Effector memory CD8-positive, alpha-beta T cell (primary cell): ENCODE measurements at regions not wholly inside any gene's neighbourhood (a gene's known extent, or its start where the extent isn't known, plus 50 kb on each side); places are given as distances from the start of the nearest gene placed in this dataset.

Source experiments
- ATAC-seq: fragments of 150-1000 bp; cut with Tn5 transposase; replicated peaks from 2 replicates; pipeline ENCODE4 v1.10.0; 2021; ENCODE audit warnings: mild to moderate bottlenecking, moderate library complexity
- DNase-seq, 3 experiments: peaks; one replicate each; pipeline ENCODE4 v3.0.0; 2021
- H3K27ac Mint-ChIP-seq, 2 donors: one replicate each; pipeline ENCODE4 v1.8.0; 2022; ENCODE audit warnings: mild to moderate bottlenecking in 2 of 2, mixed read lengths in 2 of 2, moderate library complexity in 2 of 2
- H3K27me3 Mint-ChIP-seq, 2 donors: one replicate each; pipeline ENCODE4 v1.8.0; 2022; ENCODE audit warnings: mixed read lengths in 2 of 2
- H3K36me3 Mint-ChIP-seq: one replicate; pipeline ENCODE4 v1.8.0; 2022; ENCODE audit warnings: mild to moderate bottlenecking, moderate library complexity, mixed read lengths; ENCODE audit not compliant: insufficient read depth
- H3K4me1 Mint-ChIP-seq, 2 donors: one replicate each; pipeline ENCODE4 v1.8.0; 2022; ENCODE audit warnings: low read depth in 2 of 2, mixed read lengths in 2 of 2
- H3K4me3 Mint-ChIP-seq, 2 donors: one replicate each; pipeline ENCODE4 v1.8.0; 2022; ENCODE audit warnings: mild to moderate bottlenecking in 2 of 2, mixed read lengths in 2 of 2, moderate library complexity in 2 of 2
- H3K9me3 Mint-ChIP-seq, 2 donors: one replicate each; pipeline ENCODE4 v1.8.0; 2022; ENCODE audit warnings: mixed read lengths in 2 of 2

GRCh38 chr3:117799387-117799735 is 1089.8 kb downstream of the TUSC7 start:
- no peaks in the 10 kb centered on the region for H3K36me3 Mint-ChIP-seq
- no peak overlapping the region for H3K27ac Mint-ChIP-seq
- ATAC-seq (no peak), DNase-seq (no peak)
- no peaks in the 10 kb centered on the region for H3K27me3 Mint-ChIP-seq
- no peaks in the 10 kb centered on the region for H3K4me1 Mint-ChIP-seq
- H3K4me3 Mint-ChIP-seq: no peak overlapping the region
- H3K9me3 Mint-ChIP-seq: peaks cover 6 to 9% of the 10 kb centered on the region in 2 donors

GRCh38 chr3:117801912-117802239 is 1092.3 kb downstream of the TUSC7 start:
- H3K27me3 Mint-ChIP-seq: no peaks in the 10 kb centered on the region
- H3K9me3 Mint-ChIP-seq: peaks cover 9% of the 10 kb centered on the region in 2 donors
- ATAC-seq: no peak
- no peaks in the 10 kb centered on the region for H3K36me3 Mint-ChIP-seq
- no peaks in the 10 kb centered on the region for H3K4me1 Mint-ChIP-seq
- no peak overlapping the region for H3K4me3 Mint-ChIP-seq
- H3K27ac Mint-ChIP-seq: no peak overlapping the region
- no peak for DNase-seq

DNA sequence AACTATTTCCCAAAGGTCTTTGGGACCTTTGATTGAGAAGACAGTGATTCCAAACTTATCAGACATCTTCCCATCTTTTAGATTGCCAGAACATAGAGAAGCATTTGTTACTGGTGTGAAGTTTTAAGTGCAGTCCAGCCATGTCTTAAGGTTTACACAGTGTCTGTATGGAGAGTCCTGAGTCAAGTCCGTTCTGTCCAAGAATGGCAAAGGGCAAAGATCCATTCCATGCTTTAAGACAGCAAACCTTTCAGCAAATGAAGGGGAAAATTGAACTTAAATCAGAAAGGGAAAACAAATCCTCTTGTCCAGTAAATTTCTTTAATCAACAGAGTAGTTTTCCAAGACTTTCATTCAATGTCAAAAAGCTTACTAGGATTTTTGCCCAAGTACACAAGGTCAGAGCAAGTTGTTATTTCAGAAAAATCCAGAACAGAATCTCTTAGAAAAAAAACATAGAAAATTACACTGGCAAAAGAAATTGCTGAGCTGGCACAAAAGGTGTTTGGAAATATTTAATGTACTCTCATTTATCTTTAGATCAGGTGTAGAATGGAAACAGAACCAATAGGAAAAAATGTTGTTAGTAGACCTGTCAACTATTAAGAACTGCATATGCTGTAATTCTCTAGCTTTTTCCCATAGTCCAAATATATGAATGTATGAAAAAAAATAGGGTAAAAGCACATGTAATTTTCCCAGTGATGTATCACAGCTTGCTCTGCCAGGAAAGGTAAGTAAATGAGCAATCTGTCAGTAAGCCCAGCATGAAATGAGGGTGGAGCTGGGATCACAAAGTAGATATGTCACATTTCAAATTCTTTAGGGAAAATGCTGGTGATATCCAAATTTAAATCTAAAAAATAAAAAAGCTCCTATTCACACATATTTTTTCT is 1099.9 kb downstream of the TUSC7 start:
- no peak for ATAC-seq
- Mint-ChIP-seq H3K36me3 (peaks cover 3% of the 10 kb centered on the region), H3K27ac (no peak overlapping the region), H3K4me1 (no peaks in the 10 kb centered on the region), H3K4me3 (no peak overlapping the region), H3K27me3 (no peaks in the 10 kb centered on the region), H3K9me3 (peaks cover 0 to 6% of the 10 kb centered on the region in 2 donors)
- no peak for DNase-seq

DNA sequence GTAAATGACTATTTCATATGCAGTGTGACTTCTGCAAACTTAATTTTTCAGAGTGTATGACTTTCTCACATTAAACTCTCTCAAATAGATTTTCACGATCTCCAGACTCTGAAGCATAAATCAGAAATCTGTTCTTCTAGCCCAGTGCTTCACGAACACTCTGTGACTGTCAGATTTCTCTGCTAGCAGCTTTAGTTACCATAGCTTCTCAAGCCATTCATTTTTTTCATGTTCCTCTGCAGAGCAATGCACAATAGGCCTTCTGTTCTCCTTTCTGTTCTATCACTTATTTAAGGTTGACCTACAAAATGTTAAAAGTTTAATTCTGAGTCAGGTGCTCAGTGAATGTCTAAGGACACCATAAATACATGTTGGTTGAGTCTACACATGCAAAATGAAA is 1102.2 kb downstream of the TUSC7 start:
- H3K9me3 Mint-ChIP-seq: peaks cover 0 to 5% of the 10 kb centered on the region in 2 donors
- no peak for DNase-seq
- no peak overlapping the region for H3K4me3 Mint-ChIP-seq
- ATAC-seq: no peak
- no peaks in the 10 kb centered on the region for H3K4me1 Mint-ChIP-seq
- no peaks in the 10 kb centered on the region for H3K27me3 Mint-ChIP-seq
- H3K27ac Mint-ChIP-seq: no peak overlapping the region
- peaks cover 3% of the 10 kb centered on the region for H3K36me3 Mint-ChIP-seq

GRCh38 chr3:117814975-117815374 is 1105.4 kb downstream of the TUSC7 start:
- H3K4me3 Mint-ChIP-seq: no peak overlapping the region
- DNase-seq (no peak), ATAC-seq (no peak)
- no peaks in the 10 kb centered on the region for H3K4me1 Mint-ChIP-seq
- peaks cover 0 to 5% of the 10 kb centered on the region in 2 donors for H3K9me3 Mint-ChIP-seq
- H3K36me3 Mint-ChIP-seq: no peaks in the 10 kb centered on the region
- H3K27ac Mint-ChIP-seq: no peak overlapping the region
- no peaks in the 10 kb centered on the region for H3K27me3 Mint-ChIP-seq

DNA sequence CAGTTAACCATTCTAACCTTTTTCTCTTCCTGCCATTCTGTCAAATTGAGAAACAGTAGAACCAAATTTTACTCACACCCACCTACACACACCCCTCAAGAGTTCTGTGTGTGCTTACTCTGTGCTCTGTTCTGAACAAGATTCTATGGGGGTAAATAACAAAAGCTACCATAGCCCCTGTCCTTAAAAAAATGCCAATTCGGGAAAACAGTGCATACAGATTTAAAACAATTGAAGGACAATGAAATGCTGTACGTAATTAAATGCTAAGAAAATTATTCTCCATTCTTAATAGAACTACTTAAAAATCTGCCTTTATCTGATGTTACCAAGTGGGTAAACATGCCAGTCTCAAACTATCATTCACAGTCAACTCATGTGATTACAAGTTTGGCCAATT is 1107.5 kb downstream of the TUSC7 start:
- ATAC-seq (no peak), DNase-seq (no peak)
- Mint-ChIP-seq H3K27me3 (no peaks in the 10 kb centered on the region), H3K9me3 (peaks cover 0 to 14% of the 10 kb centered on the region in 2 donors), H3K36me3 (no peaks in the 10 kb centered on the region), H3K27ac (no peak overlapping the region), H3K4me3 (no peak overlapping the region), H3K4me1 (no peaks in the 10 kb centered on the region)

GRCh38 chr3:117818592-117818991 is 1109.0 kb downstream of the TUSC7 start:
- Mint-ChIP-seq H3K4me3 (no peak overlapping the region), H3K27me3 (no peaks in the 10 kb centered on the region), H3K36me3 (no peaks in the 10 kb centered on the region), H3K4me1 (no peaks in the 10 kb centered on the region), H3K27ac (no peak overlapping the region), H3K9me3 (peaks cover 0 to 11% of the 10 kb centered on the region in 2 donors)
- DNase-seq (no peak), ATAC-seq (no peak)

DNA sequence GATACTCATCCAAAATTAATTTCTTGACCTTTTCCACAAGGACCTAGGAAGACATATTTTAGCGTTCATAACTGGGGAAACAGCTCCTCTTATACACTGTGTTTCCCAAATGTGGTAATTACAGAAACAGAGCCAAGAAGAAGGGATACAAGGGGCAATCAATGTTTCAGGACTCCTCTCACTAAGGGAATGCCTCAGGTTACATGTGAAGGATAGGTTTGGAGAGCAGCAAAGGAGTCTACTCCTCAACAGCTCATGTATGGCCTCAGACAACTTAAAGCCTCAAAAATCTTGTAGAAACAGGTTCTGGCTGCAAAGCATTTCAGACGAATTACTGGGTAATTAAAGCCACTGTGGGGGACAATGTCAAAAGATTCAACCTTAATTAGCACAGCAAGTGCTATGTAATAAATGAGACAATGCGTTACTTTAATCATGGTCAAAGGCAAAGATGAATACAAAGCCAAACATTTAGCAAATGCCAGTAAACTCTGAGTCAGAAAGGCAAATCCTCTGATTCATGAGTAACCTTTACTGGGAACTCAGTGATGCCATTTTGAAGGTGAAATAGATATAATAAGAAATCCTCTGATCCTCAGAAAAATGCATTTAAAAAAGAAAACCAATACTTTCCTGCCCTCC is 1111.2 kb downstream of the TUSC7 start:
- no peak for DNase-seq
- H3K36me3 Mint-ChIP-seq: no peaks in the 10 kb centered on the region

DNA sequence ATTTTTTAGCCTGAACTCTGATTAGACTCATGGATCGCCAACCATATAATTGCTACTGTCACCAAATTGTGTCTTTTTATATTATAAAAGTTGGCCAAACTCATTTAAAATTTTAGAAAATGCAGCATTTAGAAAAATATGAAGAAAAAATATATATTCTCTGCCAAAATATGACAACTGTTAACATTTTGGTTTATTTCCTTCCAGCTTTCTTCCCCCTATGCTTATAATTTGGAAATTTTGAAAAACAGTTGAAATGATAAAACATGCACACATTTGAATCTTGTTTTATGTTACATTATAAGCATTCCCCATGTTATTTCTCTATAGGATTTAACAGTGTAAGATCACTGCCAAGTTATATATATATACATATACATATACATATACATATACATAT is 1112.8 kb downstream of the TUSC7 start:
- H3K4me1 Mint-ChIP-seq: no peaks in the 10 kb centered on the region
- H3K27me3 Mint-ChIP-seq: no peaks in the 10 kb centered on the region
- no peak overlapping the region for H3K4me3 Mint-ChIP-seq
- no peak overlapping the region for H3K27ac Mint-ChIP-seq
- H3K36me3 Mint-ChIP-seq: no peaks in the 10 kb centered on the region
- DNase-seq: no peak
- ATAC-seq: no peak
- peaks cover 10 to 19% of the 10 kb centered on the region in 2 donors for H3K9me3 Mint-ChIP-seq

More for the DNA sequence above, 1111.2 kb downstream of the TUSC7 start:
- ATAC-seq: no peak
- Mint-ChIP-seq H3K4me1 (no peaks in the 10 kb centered on the region), H3K27me3 (no peaks in the 10 kb centered on the region), H3K27ac (no peak overlapping the region), H3K9me3 (peaks cover 9 to 10% of the 10 kb centered on the region in 2 donors), H3K4me3 (no peak overlapping the region)

DNA sequence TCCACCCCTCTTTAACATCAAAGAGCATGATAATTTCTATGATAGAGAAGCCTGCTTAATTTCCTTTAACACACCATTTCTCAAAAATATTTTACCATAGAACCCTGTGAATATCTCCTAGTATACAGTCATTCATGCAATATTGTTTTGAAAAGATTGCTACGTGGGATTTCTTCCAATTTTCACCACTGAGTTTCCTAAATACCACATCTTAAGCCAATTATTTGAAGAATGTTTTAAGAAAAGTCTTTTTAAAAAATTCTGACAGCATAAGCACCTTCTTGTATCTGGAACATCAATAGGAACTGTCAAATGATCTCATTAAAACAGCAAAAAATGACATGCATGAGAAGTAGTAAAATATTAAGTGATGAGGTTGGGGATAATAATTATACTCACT is 1126.7 kb downstream of the TUSC7 start:
- H3K4me3 Mint-ChIP-seq: no peak overlapping the region

GRCh38 chr3:117837391-117837790 is 1127.8 kb downstream of the TUSC7 start:
- Mint-ChIP-seq H3K36me3 (no peaks in the 10 kb centered on the region), H3K27ac (peak overlapping the region in 1 of 2 donors; percentile 22), H3K27me3 (no peaks in the 10 kb centered on the region), H3K4me1 (no peaks in the 10 kb centered on the region), H3K4me3 (no peak overlapping the region), H3K9me3 (peaks cover 0 to 3% of the 10 kb centered on the region in 2 donors)
- ATAC-seq (no peak), DNase-seq (no peak)

More for the DNA sequence above, 1126.7 kb downstream of the TUSC7 start:
- Mint-ChIP-seq H3K27ac (no peak overlapping the region), H3K4me1 (no peaks in the 10 kb centered on the region), H3K27me3 (no peaks in the 10 kb centered on the region), H3K36me3 (no peaks in the 10 kb centered on the region), H3K9me3 (peaks cover 0 to 3% of the 10 kb centered on the region in 2 donors)
- ATAC-seq: no peak
- no peak for DNase-seq

- no peaks in the 10 kb centered on the region for H3K4me1 Mint-ChIP-seq
- no peaks in the 10 kb centered on the region for H3K27me3 Mint-ChIP-seq
- peaks cover 0 to 5% of the 10 kb centered on the region in 2 donors for H3K9me3 Mint-ChIP-seq
- no peak overlapping the region for H3K27ac Mint-ChIP-seq
- no peaks in the 10 kb centered on the region for H3K36me3 Mint-ChIP-seq
- H3K4me3 Mint-ChIP-seq: no peak overlapping the region
- DNase-seq (no peak), ATAC-seq (no peak)
These were observed 1132.5 kb downstream of the TUSC7 start for GRCh38 chr3:117842086-117842485.

DNA sequence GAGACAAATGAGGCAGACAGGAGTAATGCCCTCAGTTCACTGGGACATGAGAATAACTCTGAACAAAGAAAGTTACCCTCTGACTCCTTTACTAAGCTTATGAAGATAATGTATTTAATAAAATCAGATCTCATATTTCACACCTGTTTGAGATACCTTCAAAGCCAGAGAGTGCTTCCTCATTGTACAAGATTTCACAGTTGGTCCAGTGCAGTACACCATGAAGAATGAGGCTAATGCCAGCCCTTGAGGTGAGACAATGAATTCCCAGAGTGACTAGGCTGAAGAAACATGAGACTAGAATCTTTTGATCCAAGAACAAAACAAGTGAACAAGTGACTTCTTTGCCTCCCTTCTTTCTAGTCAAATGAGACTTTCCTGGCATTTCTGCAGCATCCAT is 1133.8 kb downstream of the TUSC7 start:
- Mint-ChIP-seq H3K36me3 (no peaks in the 10 kb centered on the region), H3K27ac (no peak overlapping the region), H3K4me1 (no peaks in the 10 kb centered on the region), H3K4me3 (no peak overlapping the region), H3K27me3 (no peaks in the 10 kb centered on the region), H3K9me3 (peaks cover 0 to 5% of the 10 kb centered on the region in 2 donors)
- ATAC-seq (no peak), DNase-seq (no peak)

- ATAC-seq (no peak), DNase-seq (no peak)
- Mint-ChIP-seq H3K27ac (no peak overlapping the region), H3K9me3 (peaks cover 0 to 5% of the 10 kb centered on the region in 2 donors), H3K27me3 (no peaks in the 10 kb centered on the region), H3K36me3 (no peaks in the 10 kb centered on the region), H3K4me3 (no peak overlapping the region), H3K4me1 (no peaks in the 10 kb centered on the region)
These were observed 1135.1 kb downstream of the TUSC7 start for GRCh38 chr3:117844676-117845075.
